Bone marrow (tissue), 2 donors: ENCODE measurements at regions not wholly inside any gene's neighbourhood (a gene's known extent, or its start where the extent isn't known, plus 50 kb on each side); places are given as distances from the start of the nearest gene placed in this dataset.

ENCODE experiments used
- DNase-seq, 2 donors: peaks; one replicate each; lab custom pipeline; 2025; lab: John Stamatoyannopoulos, UW

DNA sequence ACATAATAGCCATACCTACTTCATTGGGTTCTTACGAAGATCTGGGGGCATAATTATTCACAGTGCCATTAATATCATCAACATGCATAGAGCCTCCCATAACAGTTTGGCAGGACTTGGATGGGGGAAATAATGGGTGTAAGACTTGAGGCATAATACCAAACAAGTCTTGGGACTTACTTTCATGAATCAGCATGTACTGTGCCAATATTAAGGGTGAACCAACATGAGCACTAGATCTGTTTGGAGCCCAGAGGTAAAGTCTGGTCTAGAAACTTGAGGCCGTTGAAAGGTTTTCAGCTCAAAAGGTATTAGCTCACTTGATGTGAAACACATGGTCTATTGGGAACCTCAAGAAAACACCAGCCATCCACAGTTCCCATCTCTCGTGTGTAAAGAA lies 56.7 kb upstream of the ZC3H11B start:
- DNase-seq, result no peak

DNA sequence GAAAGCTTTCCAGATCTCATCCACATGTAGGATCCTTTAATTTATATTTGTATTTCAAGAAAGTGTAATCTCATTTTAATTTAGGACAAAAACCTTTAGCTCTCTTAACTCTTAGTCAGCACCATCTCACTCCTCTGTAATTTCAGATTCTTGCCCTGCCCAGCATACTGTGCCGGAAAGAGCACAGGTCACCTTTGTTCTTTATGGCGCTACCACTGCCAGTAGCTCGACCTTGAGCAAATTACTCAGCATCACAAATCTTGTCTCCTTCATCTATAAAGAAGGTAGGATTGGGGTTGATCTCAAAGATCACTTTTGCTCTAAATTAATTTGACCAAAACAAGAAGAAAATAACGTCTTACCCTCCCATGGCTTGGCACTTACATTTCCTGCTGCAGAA lies 56.1 kb upstream of the ZC3H11B start:
- no peak for DNase-seq

DNA sequence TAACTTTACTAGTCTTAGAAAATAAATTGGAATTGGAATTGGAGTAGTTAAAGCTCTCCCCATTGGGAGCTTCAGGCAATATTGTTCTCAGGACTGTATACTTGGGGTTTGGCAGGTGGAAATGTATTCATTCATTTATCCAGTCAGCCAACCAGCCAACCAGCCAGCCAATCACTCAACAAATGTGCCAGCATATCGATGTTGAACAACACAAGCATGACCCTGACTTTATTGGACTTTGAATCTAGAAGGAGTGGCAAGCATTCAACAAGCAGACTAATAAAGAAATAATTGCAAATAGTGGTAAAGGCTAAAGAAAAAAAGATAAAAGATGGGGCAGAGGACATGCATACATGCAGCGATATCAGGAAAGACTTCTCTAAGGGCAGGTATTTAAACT lies 55.5 kb upstream of the ZC3H11B start:
- no peak for DNase-seq

DNA sequence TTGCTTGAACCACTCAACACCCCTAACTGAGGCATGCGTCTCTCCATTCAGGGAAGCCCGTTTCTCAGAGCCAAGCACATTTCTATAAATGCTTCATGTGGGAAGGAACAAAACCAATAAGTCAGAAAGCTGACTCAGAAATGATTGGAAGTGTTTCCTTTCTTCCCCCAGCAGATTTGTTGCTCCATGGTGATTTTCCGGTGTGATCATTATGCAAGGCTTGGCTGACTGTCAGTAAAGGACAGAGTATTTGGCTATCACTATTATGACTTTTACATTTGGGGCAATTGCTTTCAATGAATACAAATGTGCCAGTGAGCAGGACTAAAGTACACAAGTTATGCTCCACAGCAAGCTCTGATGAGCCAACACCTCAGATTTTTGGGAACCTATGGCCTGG lies 53.3 kb upstream of the ZC3H11B start:
- DNase-seq, result no peak

DNA sequence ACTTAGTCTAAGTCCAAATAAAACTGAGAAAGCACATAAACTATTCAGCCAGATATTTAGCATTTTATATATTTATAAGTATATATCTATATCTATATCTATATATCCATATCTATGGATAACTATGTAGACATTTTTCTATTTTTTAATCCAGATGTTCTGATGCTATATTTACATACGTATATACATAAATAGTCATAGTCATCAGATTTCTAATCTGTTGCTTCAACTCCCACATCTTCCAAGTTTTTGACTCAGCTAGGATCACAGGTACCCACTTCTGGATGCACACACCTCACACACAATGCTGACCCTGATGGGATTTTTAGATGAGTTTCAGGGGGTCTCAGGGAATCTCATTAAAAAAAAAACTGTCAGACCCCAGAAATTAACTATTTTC lies 52.2 kb upstream of the ZC3H11B start:
- no peak for DNase-seq

DNA sequence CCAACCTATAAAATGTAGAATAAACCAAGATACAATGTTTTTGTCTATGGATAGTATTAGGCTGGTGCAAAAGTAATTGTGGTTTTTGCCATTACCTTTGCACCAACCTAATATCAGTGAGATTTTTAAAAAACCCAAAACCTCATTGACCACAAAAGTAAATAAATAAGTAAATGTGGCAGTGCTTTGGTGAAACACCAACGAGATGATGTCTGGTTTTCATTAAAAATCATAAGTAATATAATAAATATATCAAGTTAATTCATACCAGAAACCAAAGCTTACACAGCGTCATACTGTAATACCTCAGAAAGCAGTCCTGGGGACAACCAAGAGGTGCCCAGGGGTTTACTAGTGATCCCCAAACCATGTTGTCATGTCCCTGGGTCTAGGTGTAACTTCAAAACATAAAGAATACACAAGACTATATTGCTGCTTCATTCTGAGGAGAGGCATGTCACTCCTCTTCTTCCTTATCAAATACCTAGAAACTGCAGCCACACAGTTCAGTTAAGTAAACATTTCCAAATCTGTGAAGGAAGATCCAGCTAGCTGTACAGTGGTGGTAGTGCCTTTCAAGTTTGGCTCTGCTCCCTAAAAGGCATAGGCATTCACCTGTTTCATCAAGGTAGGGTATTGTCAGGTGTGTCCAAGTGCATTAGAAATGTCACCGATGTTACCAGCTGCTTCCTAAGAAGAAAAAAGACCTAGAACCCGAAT lies 51.6 kb upstream of the ZC3H11B start:
- DNase-seq, result no peak
